ENCODE measurements at regions not wholly inside any gene's neighbourhood (a gene's known extent, or its start where the extent isn't known, plus 50 kb on each side); places are given as distances from the start of the nearest gene placed in this dataset.

- TF ChIP-seq CTCF (IDR thresholded peaks at IDR 0.05; ENCODE audit: low read length) (no peak), EZH2 (IDR thresholded peaks at IDR 0.05; ENCODE audit: borderline replicate concordance, low read length) (no peak)
Observed at GRCh38 chr6:118752803-118753202, 101.4 kb upstream of the CEP85L start.

All from OCI-LY1 (cell line).